ENCODE measurements at regions not wholly inside any gene's neighbourhood (a gene's known extent, or its start where the extent isn't known, plus 50 kb on each side); places are given as distances from the start of the nearest gene placed in this dataset.
A peak's percentile ranks its signal among the peaks of the same experiment; 100 is the strongest.

GRCh38 chr5:89729623-89730301 lies 679.8 kb downstream of the CETN3 start:
- H2AK5ac ChIP-seq (ENCODE audit: low read depth, low read length): no peak overlapping the region
- no peak overlapping the region for H4K91ac ChIP-seq (ENCODE audit: low read depth, low read length, poor library complexity)
- no peaks in the 10 kb centered on the region for H3K36me3 ChIP-seq (replicated peaks in 1 of 2; ENCODE audit: control insufficient read depth in 2 of 2, insufficient read depth in 2 of 2, low read length in 2 of 2)
- DNase-seq (ENCODE audit: low spot score): no peak
- H2BK120ac ChIP-seq (ENCODE audit: low read depth, low read length): no peak overlapping the region
- peaks cover 0 to 6% of the 10 kb centered on the region in 2 donors for H3K4me1 ChIP-seq (ENCODE audit: control insufficient read depth in 2 of 2, insufficient read depth in 1 of 2, low read depth in 1 of 2, low read length in 2 of 2)
- H3K23ac ChIP-seq (ENCODE audit: low read depth, low read length, poor library complexity): no peak overlapping the region
- no peaks in the 10 kb centered on the region for H3K27me3 ChIP-seq (ENCODE audit: control insufficient read depth in 3 of 3, insufficient read depth in 3 of 3, low read depth in 1 of 3, low read length in 3 of 3)
- no peak overlapping the region for H3K27ac ChIP-seq (replicated peaks; ENCODE audit: low read length)
- no peak overlapping the region for H3K4ac ChIP-seq (ENCODE audit: low read length)
- no CpG with 5 or more reads among the region's 2 CpGs for WGBS, 2 donors (ENCODE audit: extremely low coverage in 2 of 2, insufficient read length in 2 of 2, insufficient replicate concordance in 1 of 2)
- H3K79me1 ChIP-seq (ENCODE audit: low read depth, low read length): no peaks in the 10 kb centered on the region
- no peak overlapping the region for H3K9ac ChIP-seq (ENCODE audit: low read depth, low read length, poor library complexity)
- no peak overlapping the region for H2BK15ac ChIP-seq (ENCODE audit: low read length)
- H3K18ac ChIP-seq (ENCODE audit: low read length): no peak overlapping the region
- no peak overlapping the region for H4K8ac ChIP-seq (ENCODE audit: low read depth, low read length)
- H3K14ac ChIP-seq (ENCODE audit: low read length): no peak overlapping the region
- H2BK12ac ChIP-seq (ENCODE audit: low read length): no peak overlapping the region
- H2BK5ac ChIP-seq (ENCODE audit: low read length): no peak overlapping the region
- H3K4me2 ChIP-seq (ENCODE audit: insufficient read depth, low read length, poor library complexity, severe bottlenecking): no peak overlapping the region
- H2AFZ ChIP-seq (ENCODE audit: low read length): no peak overlapping the region
- no peak overlapping the region for H3K4me3 ChIP-seq (ENCODE audit: low read length in 2 of 2)
- no peaks in the 10 kb centered on the region for H3K9me3 ChIP-seq (replicated peaks in 1 of 2; ENCODE audit: control insufficient read depth in 2 of 2, insufficient read depth in 1 of 2, low read depth in 1 of 2, low read length in 2 of 2)

GRCh38 chr5:89728750-89729149 lies 680.8 kb downstream of the CETN3 start:
- Histone ChIP-seq H2BK12ac (ENCODE audit: low read length) (no peak overlapping the region), H3K4me3 (ENCODE audit: low read length in 2 of 2) (no peak overlapping the region)
- no CpG with 5 or more reads among the region's 5 CpGs for WGBS, 2 donors (ENCODE audit: extremely low coverage in 2 of 2, insufficient read length in 2 of 2, insufficient replicate concordance in 1 of 2)

GRCh38 chr5:89728134-89728533 lies 681.4 kb downstream of the CETN3 start:
- H2AK5ac ChIP-seq (ENCODE audit: low read depth, low read length): no peak overlapping the region
- no peak overlapping the region for H2BK15ac ChIP-seq (ENCODE audit: low read length)
- H3K36me3 ChIP-seq (replicated peaks in 1 of 2; ENCODE audit: control insufficient read depth in 2 of 2, insufficient read depth in 2 of 2, low read length in 2 of 2): no peaks in the 10 kb centered on the region
- no peak overlapping the region for H3K4ac ChIP-seq (ENCODE audit: low read length)
- no peaks in the 10 kb centered on the region for H3K9me3 ChIP-seq (replicated peaks in 1 of 2; ENCODE audit: control insufficient read depth in 2 of 2, insufficient read depth in 1 of 2, low read depth in 1 of 2, low read length in 2 of 2)
- no peak overlapping the region for H3K4me3 ChIP-seq (ENCODE audit: low read length in 2 of 2)
- WGBS, 2 donors (ENCODE audit: extremely low coverage in 2 of 2, insufficient read length in 2 of 2, insufficient replicate concordance in 1 of 2): no CpG with 5 or more reads among the region's 2 CpGs
- no peak overlapping the region for H4K8ac ChIP-seq (ENCODE audit: low read depth, low read length)
- H2BK120ac ChIP-seq (ENCODE audit: low read depth, low read length): no peak overlapping the region
- no peak overlapping the region for H3K9ac ChIP-seq (ENCODE audit: low read depth, low read length, poor library complexity)
- peak overlapping the region; percentile 10 for H2AFZ ChIP-seq (ENCODE audit: low read length)
- DNase-seq (ENCODE audit: low spot score): no peak
- no peak overlapping the region for H4K91ac ChIP-seq (ENCODE audit: low read depth, low read length, poor library complexity)
- no peaks in the 10 kb centered on the region for H3K27me3 ChIP-seq (ENCODE audit: control insufficient read depth in 3 of 3, insufficient read depth in 3 of 3, low read depth in 1 of 3, low read length in 3 of 3)
- no peak overlapping the region for H3K4me2 ChIP-seq (ENCODE audit: insufficient read depth, low read length, poor library complexity, severe bottlenecking)
- no peak overlapping the region for H3K23ac ChIP-seq (ENCODE audit: low read depth, low read length, poor library complexity)
- H3K14ac ChIP-seq (ENCODE audit: low read length): no peak overlapping the region
- H2BK5ac ChIP-seq (ENCODE audit: low read length): no peak overlapping the region
- H3K27ac ChIP-seq (replicated peaks; ENCODE audit: low read length): no peak overlapping the region
- no peak overlapping the region for H3K18ac ChIP-seq (ENCODE audit: low read length)
- peaks cover 0 to 6% of the 10 kb centered on the region in 2 donors for H3K4me1 ChIP-seq (ENCODE audit: control insufficient read depth in 2 of 2, insufficient read depth in 1 of 2, low read depth in 1 of 2, low read length in 2 of 2)
- H2BK12ac ChIP-seq (ENCODE audit: low read length): no peak overlapping the region
- H3K79me1 ChIP-seq (ENCODE audit: low read depth, low read length): no peaks in the 10 kb centered on the region

More at GRCh38 chr5:89728750-89729149, 680.8 kb downstream of the CETN3 start:
- Histone ChIP-seq H3K9ac (ENCODE audit: low read depth, low read length, poor library complexity) (no peak overlapping the region), H3K36me3 (replicated peaks in 1 of 2; ENCODE audit: control insufficient read depth in 2 of 2, insufficient read depth in 2 of 2, low read length in 2 of 2) (no peaks in the 10 kb centered on the region), H3K4me2 (ENCODE audit: insufficient read depth, low read length, poor library complexity, severe bottlenecking) (no peak overlapping the region), H2AFZ (ENCODE audit: low read length) (no peak overlapping the region), H2BK15ac (ENCODE audit: low read length) (no peak overlapping the region), H3K79me1 (ENCODE audit: low read depth, low read length) (no peaks in the 10 kb centered on the region), H3K18ac (ENCODE audit: low read length) (no peak overlapping the region), H3K4ac (ENCODE audit: low read length) (no peak overlapping the region), H3K27me3 (ENCODE audit: control insufficient read depth in 3 of 3, insufficient read depth in 3 of 3, low read depth in 1 of 3, low read length in 3 of 3) (no peaks in the 10 kb centered on the region), H2AK5ac (ENCODE audit: low read depth, low read length) (no peak overlapping the region), H3K9me3 (replicated peaks in 1 of 2; ENCODE audit: control insufficient read depth in 2 of 2, insufficient read depth in 1 of 2, low read depth in 1 of 2, low read length in 2 of 2) (no peaks in the 10 kb centered on the region), H4K8ac (ENCODE audit: low read depth, low read length) (no peak overlapping the region), H3K27ac (replicated peaks; ENCODE audit: low read length) (no peak overlapping the region), H3K23ac (ENCODE audit: low read depth, low read length, poor library complexity) (no peak overlapping the region), H2BK120ac (ENCODE audit: low read depth, low read length) (no peak overlapping the region), H2BK5ac (ENCODE audit: low read length) (no peak overlapping the region), H3K4me1 (ENCODE audit: control insufficient read depth in 2 of 2, insufficient read depth in 1 of 2, low read depth in 1 of 2, low read length in 2 of 2) (peaks cover 0 to 6% of the 10 kb centered on the region in 2 donors), H4K91ac (ENCODE audit: low read depth, low read length, poor library complexity) (no peak overlapping the region), H3K14ac (ENCODE audit: low read length) (no peak overlapping the region)
- DNase-seq (ENCODE audit: low spot score): no peak

- no peak overlapping the region for H2AK5ac ChIP-seq (ENCODE audit: low read depth, low read length)
- no peak overlapping the region for H4K91ac ChIP-seq (ENCODE audit: low read depth, low read length, poor library complexity)
- H2BK15ac ChIP-seq (ENCODE audit: low read length): no peak overlapping the region
- H3K27me3 ChIP-seq (ENCODE audit: control insufficient read depth in 3 of 3, insufficient read depth in 3 of 3, low read depth in 1 of 3, low read length in 3 of 3): no peaks in the 10 kb centered on the region
- H2AFZ ChIP-seq (ENCODE audit: low read length): no peak overlapping the region
- H2BK120ac ChIP-seq (ENCODE audit: low read depth, low read length): no peak overlapping the region
- no peak overlapping the region for H3K27ac ChIP-seq (replicated peaks; ENCODE audit: low read length)
- H3K4me1 ChIP-seq (ENCODE audit: control insufficient read depth in 2 of 2, insufficient read depth in 1 of 2, low read depth in 1 of 2, low read length in 2 of 2): peaks cover 0 to 6% of the 10 kb centered on the region in 2 donors
- no peak overlapping the region for H3K4me2 ChIP-seq (ENCODE audit: insufficient read depth, low read length, poor library complexity, severe bottlenecking)
- no peak overlapping the region for H2BK5ac ChIP-seq (ENCODE audit: low read length)
- no peak overlapping the region for H3K4ac ChIP-seq (ENCODE audit: low read length)
- no peak overlapping the region for H3K9ac ChIP-seq (ENCODE audit: low read depth, low read length, poor library complexity)
- no peak overlapping the region for H3K23ac ChIP-seq (ENCODE audit: low read depth, low read length, poor library complexity)
- no peak overlapping the region for H2BK12ac ChIP-seq (ENCODE audit: low read length)
- H3K36me3 ChIP-seq (replicated peaks in 1 of 2; ENCODE audit: control insufficient read depth in 2 of 2, insufficient read depth in 2 of 2, low read length in 2 of 2): no peaks in the 10 kb centered on the region
- no peaks in the 10 kb centered on the region for H3K9me3 ChIP-seq (replicated peaks in 1 of 2; ENCODE audit: control insufficient read depth in 2 of 2, insufficient read depth in 1 of 2, low read depth in 1 of 2, low read length in 2 of 2)
- WGBS, 2 donors (ENCODE audit: extremely low coverage in 2 of 2, insufficient read length in 2 of 2, insufficient replicate concordance in 1 of 2): no CpG with 5 or more reads among the region's 7 CpGs
- no peak overlapping the region for H3K14ac ChIP-seq (ENCODE audit: low read length)
- H3K18ac ChIP-seq (ENCODE audit: low read length): no peak overlapping the region
- DNase-seq (ENCODE audit: low spot score): no peak
- no peaks in the 10 kb centered on the region for H3K79me1 ChIP-seq (ENCODE audit: low read depth, low read length)
- no peak overlapping the region for H4K8ac ChIP-seq (ENCODE audit: low read depth, low read length)
- H3K4me3 ChIP-seq (ENCODE audit: low read length in 2 of 2): no peak overlapping the region
These were observed 685.0 kb downstream of the CETN3 start for GRCh38 chr5:89724379-89725095.

Measured in neuronal stem cell (in vitro differentiated cells).